AG04450 (cell line): ENCODE measurements at regions not wholly inside any gene's neighbourhood (a gene's known extent, or its start where the extent isn't known, plus 50 kb on each side); places are given as distances from the start of the nearest gene placed in this dataset.
"Not testable (repeated sequence)": the region's sequence is repeated elsewhere in the genome, so short reads cannot be mapped to it uniquely, and the experiment has no call there.

Experiments
- CTCF ChIA-PET: fragments of 300-600, 350-600 bp; formaldehyde crosslinking; extraction: SDS; loops from one replicate; lab custom pipeline; 2022; ENCODE audit warnings: antibody characterized with exemption, inconsistent platforms; lab: Charles Lee
- POLR2A ChIA-PET: fragments of 350-600 bp; formaldehyde crosslinking; extraction: SDS; loops from one replicate; lab custom pipeline; 2021; ENCODE audit warnings: antibody characterized with exemption, inconsistent platforms; lab: Yijun Ruan, JAX
- DNase-seq: peaks from one replicate; pipeline ENCODE4 v3.0.0-alpha.2; 2011; ENCODE audit warnings: low read depth, low spot score
- H3K27ac ChIP-seq: one replicate; pipeline ENCODE4 v1.5.1; 2012; ENCODE audit warnings: low read depth, low read length, control low read depth
- H3K27me3 ChIP-seq: one replicate; pipeline ENCODE4 v1.6.0; 2012; ENCODE audit warnings: low read length; ENCODE audit not compliant: control insufficient read depth, insufficient read depth
- H3K4me3 ChIP-seq: 2 replicates; pipeline ENCODE4 v1.5.1; 2011; ENCODE audit warnings: mild to moderate bottlenecking, low read depth, low read length, control low read depth
- H3K9me3 ChIP-seq: 2 replicates; pipeline ENCODE4 v1.5.1; 2012; ENCODE audit warnings: low read length; ENCODE audit not compliant: control insufficient read depth, insufficient read depth
- TF ChIP-seq, protein P1 (sequence below): IDR thresholded peaks from 2 replicates; pipeline ENCODE4 v1.5.1; 2011; ENCODE audit warnings: low read depth, low read length, control low read depth, inconsistent platforms

DNA sequence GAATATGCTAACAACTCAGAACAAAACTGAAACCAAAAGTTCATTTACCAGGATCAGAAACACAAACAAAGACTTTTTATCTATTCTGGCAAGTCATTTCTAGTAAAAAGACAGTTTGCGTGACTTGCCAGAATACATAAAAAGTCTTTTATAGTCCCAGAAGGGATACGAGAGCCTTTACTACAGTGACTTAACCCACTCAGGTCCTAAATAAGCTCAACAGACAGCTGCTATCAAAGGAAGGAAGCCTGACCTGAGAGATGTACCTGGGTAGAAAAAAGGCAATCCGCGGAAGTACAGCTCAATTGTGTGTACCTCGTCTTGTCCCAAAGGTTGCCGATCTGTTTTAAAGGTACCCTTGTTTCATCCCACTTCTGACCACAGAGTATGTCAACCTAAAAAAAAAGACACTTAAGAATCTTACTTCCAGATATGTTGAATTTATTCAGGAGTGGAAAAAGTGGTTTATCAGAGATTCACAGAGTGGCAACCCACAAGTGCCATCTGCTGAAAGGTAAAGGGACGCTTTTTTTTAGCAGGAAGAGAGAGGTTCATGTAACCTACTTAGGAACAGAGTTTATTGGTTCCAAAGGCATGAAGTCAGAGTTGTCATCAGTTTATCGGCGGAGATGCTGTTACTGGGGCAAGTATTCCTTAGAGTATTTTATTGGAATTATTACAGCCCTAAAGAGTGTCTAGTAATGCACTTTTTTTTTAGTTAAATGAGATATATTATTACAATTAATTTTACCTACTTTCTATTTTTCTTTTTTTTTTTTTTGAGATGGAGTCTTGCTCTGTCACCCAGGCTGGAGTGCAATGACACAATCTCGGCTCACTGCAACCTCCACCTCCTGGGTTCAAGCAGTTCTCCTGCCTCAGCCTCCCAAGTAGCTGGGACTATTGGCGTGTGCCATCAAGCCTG is 69.7 kb upstream of the C1QTNF9B start:
- DNase-seq, result no peak
- no peak overlapping the region for H3K27ac ChIP-seq
- POLR2A ChIA-PET, result no interaction called here
- H3K4me3 ChIP-seq, result 0 out of 2 replicates have a peak overlapping the region, but pooled peaks have one; percentile 13
- TF ChIP-seq, protein P1, sequence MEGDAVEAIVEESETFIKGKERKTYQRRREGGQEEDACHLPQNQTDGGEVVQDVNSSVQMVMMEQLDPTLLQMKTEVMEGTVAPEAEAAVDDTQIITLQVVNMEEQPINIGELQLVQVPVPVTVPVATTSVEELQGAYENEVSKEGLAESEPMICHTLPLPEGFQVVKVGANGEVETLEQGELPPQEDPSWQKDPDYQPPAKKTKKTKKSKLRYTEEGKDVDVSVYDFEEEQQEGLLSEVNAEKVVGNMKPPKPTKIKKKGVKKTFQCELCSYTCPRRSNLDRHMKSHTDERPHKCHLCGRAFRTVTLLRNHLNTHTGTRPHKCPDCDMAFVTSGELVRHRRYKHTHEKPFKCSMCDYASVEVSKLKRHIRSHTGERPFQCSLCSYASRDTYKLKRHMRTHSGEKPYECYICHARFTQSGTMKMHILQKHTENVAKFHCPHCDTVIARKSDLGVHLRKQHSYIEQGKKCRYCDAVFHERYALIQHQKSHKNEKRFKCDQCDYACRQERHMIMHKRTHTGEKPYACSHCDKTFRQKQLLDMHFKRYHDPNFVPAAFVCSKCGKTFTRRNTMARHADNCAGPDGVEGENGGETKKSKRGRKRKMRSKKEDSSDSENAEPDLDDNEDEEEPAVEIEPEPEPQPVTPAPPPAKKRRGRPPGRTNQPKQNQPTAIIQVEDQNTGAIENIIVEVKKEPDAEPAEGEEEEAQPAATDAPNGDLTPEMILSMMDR, result no peak
- H3K9me3 ChIP-seq, result no peaks in the 10 kb centered on the region
- H3K27me3 ChIP-seq, result no peaks in the 10 kb centered on the region
- CTCF ChIA-PET, result interaction anchor here (0.7 kb wide), 1 partner anchor 262 kb away, joined by 5 read pairs; no protein-coding TSS in a partner anchor

- CTCF ChIA-PET, result interaction anchor here (0.7 to 3.2 kb wide), 2 partner anchors 8 to 262 kb away, joined by 5 to 21 read pairs; no protein-coding TSS in a partner anchor
- H3K9me3 ChIP-seq, H3K27ac ChIP-seq, POLR2A ChIA-PET, H3K27me3 ChIP-seq, H3K4me3 ChIP-seq, DNase-seq: not testable (repeated sequence)
These were observed 70.5 kb upstream of the C1QTNF9B start for GRCh38 chr13:23967792-23968191.

DNA sequence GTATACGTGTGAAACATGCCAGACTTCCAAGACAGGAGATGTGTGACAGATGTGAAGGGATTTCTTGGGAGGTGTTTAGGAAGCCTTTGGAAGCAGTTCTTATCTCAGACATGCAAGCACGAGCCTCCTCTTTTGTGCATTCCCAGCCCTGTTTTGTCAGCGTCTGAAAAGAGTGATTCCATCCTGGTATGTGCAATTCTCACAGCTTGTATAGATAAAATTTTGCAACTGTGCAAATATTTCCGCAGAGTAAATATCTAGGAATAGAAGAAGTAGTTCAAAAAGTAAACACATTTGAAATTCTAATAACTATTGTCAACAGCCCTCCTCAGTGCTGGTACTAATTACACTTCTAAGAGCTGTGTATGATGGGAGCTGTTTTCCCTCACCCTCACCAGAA is 72.3 kb upstream of the C1QTNF9B start:
- POLR2A ChIA-PET, result no interaction called here

DNA sequence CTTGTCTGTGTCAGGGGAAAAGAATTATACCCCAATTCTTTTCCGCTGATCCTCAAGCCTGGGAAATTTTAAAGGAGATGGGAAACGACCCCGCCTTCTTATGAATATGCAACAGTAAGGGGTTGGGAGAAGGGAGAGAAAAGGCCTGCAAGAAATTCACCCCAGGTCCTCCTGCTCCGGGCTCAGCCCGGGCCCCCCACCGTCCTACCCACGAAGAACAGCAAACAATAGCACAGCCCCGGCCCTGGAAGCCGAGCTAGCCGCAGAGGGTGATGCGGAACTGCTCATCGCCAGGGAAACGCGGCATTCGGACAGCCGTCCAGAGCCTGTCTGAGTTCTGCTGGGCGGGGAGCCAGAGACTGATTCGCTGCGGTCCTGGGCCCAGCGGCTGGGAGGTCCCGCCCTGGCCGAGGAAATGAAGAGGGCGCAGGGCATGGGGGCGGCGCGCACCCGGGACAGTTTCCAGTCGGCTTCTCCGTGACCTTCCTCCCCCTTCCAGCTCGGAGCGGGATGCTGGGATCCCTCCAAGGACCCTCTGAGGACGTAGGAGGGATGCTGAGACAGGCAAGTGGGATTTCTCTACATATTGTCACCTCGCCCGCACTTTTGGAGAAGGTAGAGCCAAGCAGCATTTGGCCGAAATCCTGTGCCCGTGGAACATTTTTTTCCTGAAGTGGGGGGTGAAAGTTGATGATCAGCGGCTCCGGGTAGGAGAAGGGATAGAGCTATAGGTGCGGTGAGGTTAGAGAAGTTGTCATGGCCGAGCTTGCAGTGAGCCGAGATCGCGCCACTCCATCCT is 82.3 kb upstream of the C1QTNF9B start:
- no peaks in the 10 kb centered on the region for H3K27me3 ChIP-seq
- H3K4me3 ChIP-seq, result peak overlapping the region; percentile 81
- DNase-seq, result peak; percentile 62
- peak overlapping the region; percentile 91 for H3K27ac ChIP-seq
- ChIA-PET POLR2A (interaction anchor here (0.6 to 1.5 kb wide), 2 partner anchors 71 to 181 kb away, joined by 3 to 6 read pairs; partner anchors contain the start of gene SPATA13), CTCF (interaction anchor here (6.3 kb wide), 1 partner anchor 20 kb away, joined by 40 read pairs; no protein-coding TSS in a partner anchor)
- H3K9me3 ChIP-seq, result no peaks in the 10 kb centered on the region; the same call in 1 of the 2 replicates
- TF ChIP-seq, protein P1, result no peak

More for the DNA sequence above, 72.3 kb upstream of the C1QTNF9B start:
- H3K4me3 ChIP-seq, result no peak overlapping the region
- no peak for DNase-seq
- TF ChIP-seq, protein P1, result no peak
- no peak overlapping the region for H3K27ac ChIP-seq
- peaks cover 3% of the 10 kb centered on the region; the same call in 1 of the 2 replicates for H3K9me3 ChIP-seq
- CTCF ChIA-PET, result interaction anchor here (3.2 kb wide), 1 partner anchor 10 kb away, joined by 21 read pairs; no protein-coding TSS in a partner anchor
- no peaks in the 10 kb centered on the region for H3K27me3 ChIP-seq

GRCh38 chr13:23980160-23980551 is 82.9 kb upstream of the C1QTNF9B start:
- Histone ChIP-seq H3K27me3 (no peaks in the 10 kb centered on the region), H3K9me3 (no peaks in the 10 kb centered on the region; the same call in 1 of the 2 replicates), H3K4me3 (peak overlapping the region; percentile 81), H3K27ac (peak overlapping the region; percentile 91)
- ChIA-PET CTCF (interaction anchor here (6.3 kb wide), 1 partner anchor 20 kb away, joined by 40 read pairs; no protein-coding TSS in a partner anchor), POLR2A (interaction anchor here (1.5 kb wide), 1 partner anchor 71 kb away, joined by 3 read pairs; no protein-coding TSS in a partner anchor)
- TF ChIP-seq, protein P1, result no peak
- peak; percentile 46 for DNase-seq
